ENCODE measurements at regions not wholly inside any gene's neighbourhood (a gene's known extent, or its start where the extent isn't known, plus 50 kb on each side); places are given as distances from the start of the nearest gene placed in this dataset.

GRCh38 chr11:134640971-134641968, 229.2 kb upstream of the B3GAT1 start:
- no peak for DNase-seq (ENCODE audit: low read depth)
- TF ChIP-seq CTCF (conservative IDR thresholded peaks at IDR 0.05; ENCODE audit: low read depth, low read length), result no peak
- H3K4me3 ChIP-seq (ENCODE audit: low read length), result no peak overlapping the region

- DNase-seq (ENCODE audit: low read depth), result no peak
- H3K4me3 ChIP-seq (ENCODE audit: low read length), result no peak overlapping the region
- no peak for TF ChIP-seq CTCF (conservative IDR thresholded peaks at IDR 0.05; ENCODE audit: low read depth, low read length)
Measured at GRCh38 chr11:134640536-134640935, 228.5 kb upstream of the B3GAT1 start.

- no peak for TF ChIP-seq CTCF (conservative IDR thresholded peaks at IDR 0.05; ENCODE audit: low read depth, low read length)
- DNase-seq (ENCODE audit: low read depth), result no peak
- no peak overlapping the region for H3K4me3 ChIP-seq (ENCODE audit: low read length)
Measured at GRCh38 chr11:134639586-134640330, 227.7 kb upstream of the B3GAT1 start.

- TF ChIP-seq CTCF (conservative IDR thresholded peaks at IDR 0.05; ENCODE audit: low read depth, low read length), result no peak
- H3K4me3 ChIP-seq (ENCODE audit: low read length), result no peak overlapping the region
- DNase-seq (ENCODE audit: low read depth), result no peak
Measured at GRCh38 chr11:134638796-134639430, 226.9 kb upstream of the B3GAT1 start.

- H3K4me3 ChIP-seq (ENCODE audit: low read length), result no peak overlapping the region
- TF ChIP-seq CTCF (conservative IDR thresholded peaks at IDR 0.05; ENCODE audit: low read depth, low read length), result no peak
- DNase-seq (ENCODE audit: low read depth), result no peak
Measured at GRCh38 chr11:134637091-134638015, 225.3 kb upstream of the B3GAT1 start.

GRCh38 chr11:134636071-134636470, 224.0 kb upstream of the B3GAT1 start:
- no peak for DNase-seq (ENCODE audit: low read depth)
- H3K4me3 ChIP-seq (ENCODE audit: low read length), result no peak overlapping the region
- no peak for TF ChIP-seq CTCF (conservative IDR thresholded peaks at IDR 0.05; ENCODE audit: low read depth, low read length)
